Left hindlimb (tissue), 1 donor: ENCODE measurements at regions not wholly inside any gene's neighbourhood (a gene's known extent, or its start where the extent isn't known, plus 50 kb on each side); places are given as distances from the start of the nearest gene placed in this dataset.
"Not testable (repeated sequence)": the region's sequence is repeated elsewhere in the genome, so short reads cannot be mapped to it uniquely, and the experiment has no call there.

Experiments used
- DNase-seq: peaks from one replicate; pipeline ENCODE4 v3.0.0-alpha.2; 2018

GRCh38 chr1:206314951-206315636 lies 111.8 kb downstream of the SRGAP2 start:
- not testable (repeated sequence) for DNase-seq

GRCh38 chr1:206316901-206317300 lies 113.6 kb downstream of the SRGAP2 start:
- not testable (repeated sequence) for DNase-seq

- DNase-seq = not testable (repeated sequence)
Observed at GRCh38 chr1:206317878-206318514, 114.7 kb downstream of the SRGAP2 start.

- DNase-seq = not testable (repeated sequence)
Observed at GRCh38 chr1:206320227-206320626, 116.9 kb downstream of the SRGAP2 start.

GRCh38 chr1:206326159-206326939 lies 123.0 kb downstream of the SRGAP2 start:
- not testable (repeated sequence) for DNase-seq

GRCh38 chr1:206331597-206331996 lies 128.3 kb downstream of the SRGAP2 start:
- not testable (repeated sequence) for DNase-seq

- not testable (repeated sequence) for DNase-seq
Observed at GRCh38 chr1:206333316-206333715, 130.0 kb downstream of the SRGAP2 start.

GRCh38 chr1:206333897-206334296 lies 130.6 kb downstream of the SRGAP2 start:
- not testable (repeated sequence) for DNase-seq

GRCh38 chr1:206334481-206334880 lies 131.1 kb downstream of the SRGAP2 start:
- not testable (repeated sequence) for DNase-seq

GRCh38 chr1:206335162-206335561 lies 131.8 kb downstream of the SRGAP2 start:
- not testable (repeated sequence) for DNase-seq

GRCh38 chr1:206335875-206336846 lies 132.8 kb downstream of the SRGAP2 start:
- not testable (repeated sequence) for DNase-seq

- DNase-seq = not testable (repeated sequence)
Observed at GRCh38 chr1:206337024-206337423, 133.3 kb upstream of the IKBKE start.

GRCh38 chr1:206350493-206351275 lies 119.6 kb upstream of the IKBKE start:
- not testable (repeated sequence) for DNase-seq

- DNase-seq = not testable (repeated sequence)
Observed at GRCh38 chr1:206351276-206352052, 118.8 kb upstream of the IKBKE start.

GRCh38 chr1:206356310-206356709 lies 114.0 kb upstream of the IKBKE start:
- not testable (repeated sequence) for DNase-seq

- not testable (repeated sequence) for DNase-seq
Observed at GRCh38 chr1:206357962-206358361, 112.3 kb upstream of the IKBKE start.

- not testable (repeated sequence) for DNase-seq
Observed at GRCh38 chr1:206358771-206359170, 111.5 kb upstream of the IKBKE start.

- DNase-seq = not testable (repeated sequence)
Observed at GRCh38 chr1:206359377-206359776, 110.9 kb upstream of the IKBKE start.

GRCh38 chr1:206361978-206362543 lies 108.2 kb upstream of the IKBKE start:
- not testable (repeated sequence) for DNase-seq

- not testable (repeated sequence) for DNase-seq
Observed at GRCh38 chr1:206362994-206363393, 107.3 kb upstream of the IKBKE start.
